PFSK-1 (cell line): ENCODE measurements at regions not wholly inside any gene's neighbourhood (a gene's known extent, or its start where the extent isn't known, plus 50 kb on each side); places are given as distances from the start of the nearest gene placed in this dataset.

ENCODE experiments used
- POLR2AphosphoS5 ChIP-seq: IDR thresholded peaks from 2 replicates; pipeline ENCODE4 v1.6.1; 2012; ENCODE audit warnings: low read depth, mild to moderate bottlenecking, control low read depth, low read length, moderate library complexity
- SIN3A ChIP-seq: IDR thresholded peaks from 2 replicates; pipeline ENCODE4 v1.6.1; 2012; ENCODE audit warnings: mild to moderate bottlenecking, low read length, moderate library complexity, borderline replicate concordance; ENCODE audit not compliant: insufficient read depth
- TAF1 ChIP-seq: IDR thresholded peaks from 2 replicates; pipeline ENCODE4 v1.6.1; 2012; ENCODE audit warnings: low read length, control low read depth, borderline replicate concordance; ENCODE audit not compliant: insufficient read depth
- TF ChIP-seq, protein P1 (sequence below), 2 experiments: IDR thresholded peaks; 2 replicates each; pipeline versions ENCODE4 v1.6.1 to v1.8.0; 2011 to 2012; ENCODE audit warnings: low read depth in 2 of 2, low read length in 2 of 2, control low read depth in 1 of 2, inconsistent platforms in 1 of 2, mild to moderate bottlenecking in 1 of 2, moderate library complexity in 1 of 2; ENCODE audit not compliant: insufficient read depth in 1 of 2

DNA sequence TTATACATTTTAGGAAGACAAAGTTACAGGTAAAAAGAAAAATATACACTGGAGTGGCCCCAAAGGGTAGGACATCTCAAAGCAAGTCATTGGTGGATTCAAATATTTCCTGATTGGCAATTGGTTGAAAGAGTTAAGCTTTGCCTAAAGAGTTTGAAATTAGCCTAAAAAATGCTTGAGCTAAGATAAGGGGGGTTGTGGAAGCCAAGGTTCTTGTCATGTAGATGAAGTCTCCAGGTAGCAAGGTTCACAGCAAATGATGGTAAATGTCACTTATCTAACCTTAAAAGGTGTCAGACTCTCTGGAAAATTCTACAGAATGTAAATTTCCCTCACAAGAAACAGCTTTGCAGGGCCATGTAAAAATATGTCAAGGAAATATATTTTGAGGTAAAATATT, 596.7 kb downstream of the FAT4 start:
- no peak for TF ChIP-seq SIN3A
- no peak for TF ChIP-seq TAF1
- no peak for TF ChIP-seq POLR2AphosphoS5
- TF ChIP-seq, protein P1, sequence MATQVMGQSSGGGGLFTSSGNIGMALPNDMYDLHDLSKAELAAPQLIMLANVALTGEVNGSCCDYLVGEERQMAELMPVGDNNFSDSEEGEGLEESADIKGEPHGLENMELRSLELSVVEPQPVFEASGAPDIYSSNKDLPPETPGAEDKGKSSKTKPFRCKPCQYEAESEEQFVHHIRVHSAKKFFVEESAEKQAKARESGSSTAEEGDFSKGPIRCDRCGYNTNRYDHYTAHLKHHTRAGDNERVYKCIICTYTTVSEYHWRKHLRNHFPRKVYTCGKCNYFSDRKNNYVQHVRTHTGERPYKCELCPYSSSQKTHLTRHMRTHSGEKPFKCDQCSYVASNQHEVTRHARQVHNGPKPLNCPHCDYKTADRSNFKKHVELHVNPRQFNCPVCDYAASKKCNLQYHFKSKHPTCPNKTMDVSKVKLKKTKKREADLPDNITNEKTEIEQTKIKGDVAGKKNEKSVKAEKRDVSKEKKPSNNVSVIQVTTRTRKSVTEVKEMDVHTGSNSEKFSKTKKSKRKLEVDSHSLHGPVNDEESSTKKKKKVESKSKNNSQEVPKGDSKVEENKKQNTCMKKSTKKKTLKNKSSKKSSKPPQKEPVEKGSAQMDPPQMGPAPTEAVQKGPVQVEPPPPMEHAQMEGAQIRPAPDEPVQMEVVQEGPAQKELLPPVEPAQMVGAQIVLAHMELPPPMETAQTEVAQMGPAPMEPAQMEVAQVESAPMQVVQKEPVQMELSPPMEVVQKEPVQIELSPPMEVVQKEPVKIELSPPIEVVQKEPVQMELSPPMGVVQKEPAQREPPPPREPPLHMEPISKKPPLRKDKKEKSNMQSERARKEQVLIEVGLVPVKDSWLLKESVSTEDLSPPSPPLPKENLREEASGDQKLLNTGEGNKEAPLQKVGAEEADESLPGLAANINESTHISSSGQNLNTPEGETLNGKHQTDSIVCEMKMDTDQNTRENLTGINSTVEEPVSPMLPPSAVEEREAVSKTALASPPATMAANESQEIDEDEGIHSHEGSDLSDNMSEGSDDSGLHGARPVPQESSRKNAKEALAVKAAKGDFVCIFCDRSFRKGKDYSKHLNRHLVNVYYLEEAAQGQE (IDR thresholded peaks at IDR 0.05; ENCODE audit: insufficient read depth in 1 of 2, low read depth in 2 of 2, low read length in 2 of 2) = no peak
